RWPE2 (cell line): ENCODE measurements at regions not wholly inside any gene's neighbourhood (a gene's known extent, or its start where the extent isn't known, plus 50 kb on each side); places are given as distances from the start of the nearest gene placed in this dataset.

Experiments used
- ATAC-seq: fragments of 200-7000 bp; cut with Tn5 transposase; 3 replicates; pipeline ENCODE4 v1.9.1; 2021; ENCODE audit warnings: low read depth
- DNase-seq: peaks from one replicate; pipeline ENCODE4 v3.0.0-alpha.2; 2020; ENCODE audit warnings: low spot score
- H3K27ac ChIP-seq: fragments of 450-650 bp; 2 replicates; pipeline ENCODE4 v1.5.1; 2017; ENCODE audit warnings: mild to moderate bottlenecking; ENCODE audit not compliant: poor library complexity, severe bottlenecking
- H3K27me3 ChIP-seq: fragments of 250-450 bp; sonication (Bioruptor Pico); 2 replicates; pipeline ENCODE4 v1.5.1; 2021; ENCODE audit warnings: mild to moderate bottlenecking, moderate library complexity; ENCODE audit not compliant: insufficient read depth, poor library complexity, severe bottlenecking
- H3K36me3 ChIP-seq: fragments of 250-450 bp; sonication (Bioruptor Pico); 2 replicates; pipeline ENCODE4 v1.5.1; 2020; ENCODE audit warnings: low read depth, mild to moderate bottlenecking, moderate library complexity
- H3K4me1 ChIP-seq: fragments of 250-450 bp; sonication (Bioruptor Pico); 2 replicates; pipeline ENCODE4 v1.5.1; 2021; ENCODE audit warnings: mild to moderate bottlenecking, moderate library complexity; ENCODE audit not compliant: insufficient read depth, poor library complexity, severe bottlenecking
- H3K4me3 ChIP-seq: fragments of 250-450 bp; sonication (Bioruptor Pico); 2 replicates; pipeline ENCODE4 v1.5.1; 2021; ENCODE audit warnings: mild to moderate bottlenecking, moderate library complexity; ENCODE audit not compliant: severe bottlenecking
- H3K9me3 ChIP-seq: fragments of 250-450 bp; sonication (Bioruptor Pico); 2 replicates; pipeline ENCODE4 v1.5.1; 2021; ENCODE audit warnings: mild to moderate bottlenecking, moderate library complexity; ENCODE audit not compliant: severe bottlenecking
- TF ChIP-seq, protein P1 (sequence below): fragments of 450-650 bp; IDR thresholded peaks from one replicate; pipeline ENCODE4 v1.5.1; 2017; ENCODE audit warnings: mild to moderate bottlenecking, moderate library complexity; ENCODE audit not compliant: poor library complexity, severe bottlenecking

DNA sequence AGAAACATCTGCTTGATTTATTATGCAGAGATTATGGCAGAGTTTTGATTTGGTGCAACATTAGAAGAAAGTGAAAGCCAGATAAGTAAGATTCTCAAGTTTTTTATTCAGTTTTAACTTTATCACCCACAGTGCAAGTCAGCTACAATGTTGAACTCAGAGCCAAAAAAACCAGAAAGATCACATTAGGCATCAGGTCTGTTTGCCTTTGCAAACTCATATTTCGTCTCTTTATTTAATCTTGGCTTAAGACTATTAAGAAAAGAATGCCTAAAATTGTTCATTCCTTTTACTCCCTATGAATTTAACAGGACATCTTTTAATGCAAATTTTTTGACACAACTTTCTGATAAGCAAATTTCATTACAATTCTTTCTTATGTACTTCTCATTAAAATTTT, 76.0 kb upstream of the TMEM26 start:
- no peak for DNase-seq
- Histone ChIP-seq H3K27me3 (no peaks in the 10 kb centered on the region), H3K27ac (no peak overlapping the region), H3K9me3 (peaks cover 2% of the 10 kb centered on the region), H3K36me3 (no peaks in the 10 kb centered on the region), H3K4me3 (no peak overlapping the region), H3K4me1 (no peaks in the 10 kb centered on the region)
- no peak for ATAC-seq
- TF ChIP-seq, protein P1, sequence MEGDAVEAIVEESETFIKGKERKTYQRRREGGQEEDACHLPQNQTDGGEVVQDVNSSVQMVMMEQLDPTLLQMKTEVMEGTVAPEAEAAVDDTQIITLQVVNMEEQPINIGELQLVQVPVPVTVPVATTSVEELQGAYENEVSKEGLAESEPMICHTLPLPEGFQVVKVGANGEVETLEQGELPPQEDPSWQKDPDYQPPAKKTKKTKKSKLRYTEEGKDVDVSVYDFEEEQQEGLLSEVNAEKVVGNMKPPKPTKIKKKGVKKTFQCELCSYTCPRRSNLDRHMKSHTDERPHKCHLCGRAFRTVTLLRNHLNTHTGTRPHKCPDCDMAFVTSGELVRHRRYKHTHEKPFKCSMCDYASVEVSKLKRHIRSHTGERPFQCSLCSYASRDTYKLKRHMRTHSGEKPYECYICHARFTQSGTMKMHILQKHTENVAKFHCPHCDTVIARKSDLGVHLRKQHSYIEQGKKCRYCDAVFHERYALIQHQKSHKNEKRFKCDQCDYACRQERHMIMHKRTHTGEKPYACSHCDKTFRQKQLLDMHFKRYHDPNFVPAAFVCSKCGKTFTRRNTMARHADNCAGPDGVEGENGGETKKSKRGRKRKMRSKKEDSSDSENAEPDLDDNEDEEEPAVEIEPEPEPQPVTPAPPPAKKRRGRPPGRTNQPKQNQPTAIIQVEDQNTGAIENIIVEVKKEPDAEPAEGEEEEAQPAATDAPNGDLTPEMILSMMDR = no peak

DNA sequence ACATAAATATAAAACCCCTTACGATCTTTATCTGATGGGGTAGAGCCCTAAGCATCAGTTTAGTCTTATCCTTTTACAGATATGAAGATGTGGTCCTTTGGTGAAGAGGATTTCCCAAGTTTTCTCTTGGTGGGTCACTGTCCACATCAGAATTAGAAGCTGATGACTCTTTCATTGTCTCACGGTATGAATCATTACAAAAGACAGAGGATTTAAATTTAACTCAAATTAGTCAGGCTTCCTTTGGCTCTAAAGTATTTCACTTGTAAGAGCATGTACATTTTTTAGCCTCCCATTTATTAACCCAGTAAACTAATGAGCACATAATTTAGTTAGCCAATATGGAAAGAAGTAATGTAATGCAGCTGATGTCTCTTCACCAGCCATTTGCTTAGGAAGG, 49.9 kb upstream of the TMEM26 start:
- TF ChIP-seq, protein P1 = no peak
- H3K27me3 ChIP-seq = no peaks in the 10 kb centered on the region
- H3K4me3 ChIP-seq = no peak overlapping the region
- DNase-seq = no peak
- no peaks in the 10 kb centered on the region for H3K9me3 ChIP-seq
- H3K4me1 ChIP-seq = peaks cover 3% of the 10 kb centered on the region
- H3K36me3 ChIP-seq = no peaks in the 10 kb centered on the region
- no peak overlapping the region for H3K27ac ChIP-seq
- peak; percentile 67 for ATAC-seq
